ENCODE measurements at regions not wholly inside any gene's neighbourhood (a gene's known extent, or its start where the extent isn't known, plus 50 kb on each side); places are given as distances from the start of the nearest gene placed in this dataset.

DNA sequence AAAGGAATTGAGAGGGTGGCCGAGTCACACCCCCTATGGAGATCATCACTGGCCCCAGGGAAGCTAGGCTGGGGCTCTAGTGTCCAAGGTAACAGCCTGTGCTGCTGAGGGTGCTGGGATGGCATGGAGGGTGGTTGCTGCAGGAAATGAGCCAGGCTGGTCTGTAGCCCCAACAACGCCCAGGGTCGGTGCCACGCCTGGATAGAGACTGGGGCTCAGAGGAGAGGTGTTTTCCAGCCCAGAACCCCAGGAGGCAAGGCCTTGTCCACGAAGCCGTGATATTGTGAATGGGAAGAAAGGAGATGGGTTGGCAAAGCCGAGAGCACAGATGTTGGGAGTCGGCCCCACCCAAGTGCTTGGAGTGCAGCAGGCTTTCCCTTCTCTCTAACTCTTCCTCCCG, 68.9 kb upstream of the ACTRT2 start:
- TF ChIP-seq RFX5 (IDR thresholded peaks at IDR 0.05; ENCODE audit: borderline replicate concordance, low read depth, low read length), result no peak
- TF ChIP-seq EZH2 (IDR thresholded peaks at IDR 0.05; ENCODE audit: low read depth, low read length, severe bottlenecking), result no peak
- TF ChIP-seq, protein P1, sequence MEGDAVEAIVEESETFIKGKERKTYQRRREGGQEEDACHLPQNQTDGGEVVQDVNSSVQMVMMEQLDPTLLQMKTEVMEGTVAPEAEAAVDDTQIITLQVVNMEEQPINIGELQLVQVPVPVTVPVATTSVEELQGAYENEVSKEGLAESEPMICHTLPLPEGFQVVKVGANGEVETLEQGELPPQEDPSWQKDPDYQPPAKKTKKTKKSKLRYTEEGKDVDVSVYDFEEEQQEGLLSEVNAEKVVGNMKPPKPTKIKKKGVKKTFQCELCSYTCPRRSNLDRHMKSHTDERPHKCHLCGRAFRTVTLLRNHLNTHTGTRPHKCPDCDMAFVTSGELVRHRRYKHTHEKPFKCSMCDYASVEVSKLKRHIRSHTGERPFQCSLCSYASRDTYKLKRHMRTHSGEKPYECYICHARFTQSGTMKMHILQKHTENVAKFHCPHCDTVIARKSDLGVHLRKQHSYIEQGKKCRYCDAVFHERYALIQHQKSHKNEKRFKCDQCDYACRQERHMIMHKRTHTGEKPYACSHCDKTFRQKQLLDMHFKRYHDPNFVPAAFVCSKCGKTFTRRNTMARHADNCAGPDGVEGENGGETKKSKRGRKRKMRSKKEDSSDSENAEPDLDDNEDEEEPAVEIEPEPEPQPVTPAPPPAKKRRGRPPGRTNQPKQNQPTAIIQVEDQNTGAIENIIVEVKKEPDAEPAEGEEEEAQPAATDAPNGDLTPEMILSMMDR (IDR thresholded peaks at IDR 0.05; ENCODE audit: control extremely low read depth in 1 of 3, insufficient read depth in 1 of 3, low read depth in 1 of 3, low read length in 3 of 3), result no peak
- TF ChIP-seq EP300 (IDR thresholded peaks at IDR 0.05; ENCODE audit: borderline replicate concordance in 1 of 2, low read depth in 2 of 2, low read length in 2 of 2), result no peak
- no peak for TF ChIP-seq TAF1 (IDR thresholded peaks at IDR 0.05; ENCODE audit: low read depth, low read length)
- no peak for TF ChIP-seq POLR2A (IDR thresholded peaks at IDR 0.05; ENCODE audit: control extremely low read depth in 1 of 2, low read depth in 2 of 2, low read length in 2 of 2)
- no peak for TF ChIP-seq POLR2AphosphoS5 (IDR thresholded peaks at IDR 0.05; ENCODE audit: low read depth, low read length)
- TF ChIP-seq SP1 (IDR thresholded peaks at IDR 0.05; ENCODE audit: low read depth, low read length), result no peak
